Fibroblast of villous mesenchyme (primary cell): ENCODE measurements at regions not wholly inside any gene's neighbourhood (a gene's known extent, or its start where the extent isn't known, plus 50 kb on each side); places are given as distances from the start of the nearest gene placed in this dataset.

Experiments
- DNase-seq: peaks from one replicate; pipeline ENCODE4 v3.0.0-alpha.2; 2010; ENCODE audit warnings: low read depth
- H3K4me3 ChIP-seq: 2 replicates; pipeline ENCODE4 v1.5.1; 2011; ENCODE audit warnings: low read depth, mild to moderate bottlenecking, low read length
- CTCF ChIP-seq: IDR thresholded peaks from 2 replicates; pipeline ENCODE4 v1.5.1; 2012; ENCODE audit warnings: low read depth, mild to moderate bottlenecking, low read length; ENCODE audit not compliant: insufficient read depth

- TF ChIP-seq CTCF, result no peak
- no peak for DNase-seq
- H3K4me3 ChIP-seq, result no peak overlapping the region
Observed at GRCh38 chr12:88408823-88409222, 171.4 kb downstream of the KITLG start.

GRCh38 chr12:88409257-88409656 lies 171.0 kb downstream of the KITLG start:
- TF ChIP-seq CTCF, result no peak
- no peak for DNase-seq
- no peak overlapping the region for H3K4me3 ChIP-seq

- no peak for DNase-seq
- no peak for TF ChIP-seq CTCF
- no peak overlapping the region for H3K4me3 ChIP-seq
Observed at GRCh38 chr12:88411689-88412088, 168.6 kb downstream of the KITLG start.

- H3K4me3 ChIP-seq, result no peak overlapping the region
- no peak for TF ChIP-seq CTCF
- peak; percentile 30 for DNase-seq
Observed at GRCh38 chr12:88413646-88414045, 166.6 kb downstream of the KITLG start.

GRCh38 chr12:88416155-88416554 lies 164.1 kb downstream of the KITLG start:
- TF ChIP-seq CTCF, result no peak
- no peak overlapping the region for H3K4me3 ChIP-seq
- DNase-seq, result no peak

GRCh38 chr12:88416786-88417185 lies 163.5 kb downstream of the KITLG start:
- H3K4me3 ChIP-seq, result no peak overlapping the region
- DNase-seq, result no peak
- no peak for TF ChIP-seq CTCF

- DNase-seq, result no peak
- no peak for TF ChIP-seq CTCF
- H3K4me3 ChIP-seq, result no peak overlapping the region
Observed at GRCh38 chr12:88417531-88417930, 162.7 kb downstream of the KITLG start.
